HG03060 (cell line): ENCODE measurements at regions not wholly inside any gene's neighbourhood (a gene's known extent, or its start where the extent isn't known, plus 50 kb on each side); places are given as distances from the start of the nearest gene placed in this dataset.
"Not testable (repeated sequence)": the region's sequence is repeated elsewhere in the genome, so short reads cannot be mapped to it uniquely, and the experiment has no call there.

Source experiments
- ATAC-seq: cut with Tn5 transposase; IDR thresholded peaks from one replicate; pipeline ENCODE4 v1.9.1; 2021; ENCODE audit warnings: low read depth, moderate number of reproducible peaks; ENCODE audit not compliant: unreplicated experiment

DNA sequence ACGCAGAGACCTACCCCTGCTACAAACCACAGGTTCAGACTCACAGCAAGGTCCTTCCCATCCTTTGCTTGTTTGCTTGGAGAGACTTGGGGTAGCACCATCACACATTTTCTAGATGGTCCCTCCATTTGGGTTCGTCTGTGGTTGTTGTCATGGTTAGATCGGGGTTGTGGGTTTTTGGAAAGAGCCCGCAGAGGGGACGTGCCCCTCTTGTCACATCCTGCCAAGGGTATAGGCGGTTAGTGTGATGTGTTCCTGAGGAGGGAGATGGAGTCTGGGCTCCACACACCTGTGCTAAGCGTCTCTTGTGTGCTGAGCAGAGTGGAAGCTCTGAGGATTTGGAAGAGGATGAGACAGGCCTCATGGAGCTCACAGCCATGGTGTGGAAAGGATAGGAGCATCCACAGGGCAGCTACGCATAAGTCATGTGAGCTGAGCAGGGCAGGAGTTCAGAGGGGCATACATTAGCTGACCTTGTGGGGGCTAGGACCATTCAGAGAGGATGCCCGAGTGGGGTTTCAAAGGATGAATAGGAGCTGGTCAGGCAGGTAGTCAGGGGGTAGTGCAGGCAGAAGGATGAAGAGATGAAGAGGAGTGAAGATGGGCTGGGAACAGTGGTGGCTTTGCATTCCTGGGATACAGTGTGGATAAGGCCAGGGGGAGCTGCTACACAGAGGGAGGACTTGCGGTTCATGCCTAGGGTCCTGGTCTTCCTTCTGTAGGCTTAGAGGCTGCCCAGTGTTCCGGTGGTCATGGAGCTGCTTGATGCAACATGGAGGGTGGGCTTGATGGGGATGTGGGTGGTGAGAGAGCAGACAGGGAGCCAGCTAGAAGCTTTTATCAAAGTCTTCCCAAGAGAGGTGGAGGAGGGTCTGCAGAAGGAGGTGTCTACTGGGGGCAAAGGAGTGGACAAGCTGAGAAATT is 62.9 kb downstream of the ACKR3 start:
- no peak for ATAC-seq

DNA sequence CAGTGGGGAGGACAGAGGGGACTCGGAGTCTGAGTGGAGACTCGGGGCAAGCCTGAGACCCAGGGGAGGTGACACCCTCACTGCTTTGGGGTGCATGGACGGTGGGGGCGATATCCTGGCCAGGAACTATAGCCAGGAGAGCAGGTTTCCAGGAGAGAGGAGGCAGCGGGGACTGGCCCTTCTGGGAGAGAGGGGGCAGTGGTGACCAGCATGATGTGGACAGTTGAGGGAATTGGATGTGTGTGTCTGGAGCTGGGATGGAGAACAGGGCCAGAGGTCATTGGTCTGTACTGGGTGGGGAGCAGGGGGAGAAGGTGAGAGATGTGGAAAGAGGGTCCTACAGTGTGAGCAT is 63.6 kb downstream of the ACKR3 start:
- ATAC-seq = no peak

DNA sequence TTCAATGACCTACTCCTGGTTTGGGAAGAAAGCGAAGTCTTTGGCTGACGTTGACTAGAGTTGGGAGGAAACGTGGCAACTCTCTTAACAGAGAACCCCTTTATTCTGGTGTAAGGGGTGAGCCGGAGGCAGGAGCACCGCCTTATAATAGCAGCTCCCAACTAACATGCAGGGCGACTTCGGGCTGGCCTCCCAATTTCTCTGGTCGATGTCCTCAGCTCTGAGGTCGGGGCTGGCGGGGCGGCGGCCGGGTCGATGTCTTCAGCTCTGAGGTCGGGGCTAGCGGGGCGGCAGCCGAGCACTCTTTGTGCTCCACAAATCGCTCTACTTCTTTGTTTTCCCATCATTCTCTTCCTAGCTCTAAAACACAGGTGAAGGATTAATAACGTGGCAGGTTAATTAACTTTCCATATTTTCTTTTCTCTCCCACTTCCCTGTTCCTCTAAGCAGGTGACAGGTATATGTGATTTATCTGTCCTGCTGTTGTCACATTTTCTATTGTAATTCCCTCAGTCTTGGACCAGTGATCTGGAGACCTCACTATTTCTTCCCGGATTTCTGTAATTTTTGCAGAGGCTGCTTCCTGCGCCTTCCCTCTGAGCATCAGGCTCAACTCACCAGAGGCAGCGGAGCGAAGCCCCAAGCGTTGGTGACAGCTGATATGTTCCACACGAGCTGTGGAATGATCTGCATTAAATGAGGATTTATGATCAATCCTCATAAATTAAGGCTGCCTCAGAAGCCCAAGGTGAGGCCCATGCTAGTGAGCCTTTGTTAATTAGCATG is 64.3 kb downstream of the ACKR3 start:
- no peak for ATAC-seq

DNA sequence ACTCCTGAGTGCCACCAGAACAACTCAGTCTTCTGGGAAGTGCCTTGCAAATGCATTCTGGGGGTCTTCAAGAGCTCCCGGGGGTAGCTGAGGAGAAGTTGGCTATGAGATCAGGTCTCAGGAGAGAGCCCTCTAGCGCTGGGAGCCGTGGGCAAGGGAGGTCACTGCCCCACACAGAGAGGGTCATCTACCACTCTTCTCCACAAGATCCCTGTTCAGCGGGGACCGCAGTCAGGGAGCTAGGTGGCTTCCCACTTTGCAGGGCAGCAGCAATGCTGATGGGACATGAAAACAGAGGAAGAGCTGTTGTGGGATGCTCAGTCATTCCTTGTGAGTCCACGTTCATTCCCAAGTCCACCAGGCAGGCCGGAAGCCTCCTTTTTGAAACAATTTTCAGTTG is 66.6 kb downstream of the ACKR3 start:
- ATAC-seq = no peak

DNA sequence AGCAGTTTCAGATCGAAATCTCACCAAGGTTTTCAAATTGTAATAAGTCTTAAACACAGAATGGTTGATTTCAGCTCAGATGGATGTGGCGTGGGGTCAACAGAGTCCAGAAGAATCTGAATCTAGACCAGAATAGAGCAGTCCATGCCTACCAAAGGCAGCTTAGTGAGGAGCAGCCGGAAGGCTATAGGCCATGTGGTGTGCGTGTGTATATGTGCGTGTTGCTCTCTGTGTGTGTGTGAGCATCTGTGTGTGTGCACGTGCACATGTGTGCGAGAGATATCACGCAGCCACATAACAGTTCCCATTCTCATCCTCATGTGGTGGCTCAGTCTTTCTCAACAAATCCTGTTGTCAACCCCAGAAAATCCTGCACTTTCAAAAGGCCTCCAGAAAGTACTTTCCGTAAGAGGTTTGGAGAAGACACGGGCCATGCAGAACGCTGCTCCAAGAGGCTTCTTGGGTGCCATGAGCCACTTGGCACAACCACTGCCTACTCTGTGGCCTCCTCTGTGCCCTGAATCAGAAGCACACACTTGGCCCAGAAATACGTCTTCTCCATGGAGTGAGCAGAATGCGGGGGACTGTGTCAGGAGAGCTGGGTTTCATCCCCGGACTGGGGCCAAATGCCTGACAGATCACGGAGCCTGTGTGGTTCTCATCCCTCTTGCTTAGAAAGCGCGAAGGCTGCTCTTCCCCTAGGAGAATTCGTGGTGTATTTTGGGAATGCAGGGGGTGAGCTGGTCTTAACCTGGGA is 67.3 kb downstream of the ACKR3 start:
- ATAC-seq = no peak

DNA sequence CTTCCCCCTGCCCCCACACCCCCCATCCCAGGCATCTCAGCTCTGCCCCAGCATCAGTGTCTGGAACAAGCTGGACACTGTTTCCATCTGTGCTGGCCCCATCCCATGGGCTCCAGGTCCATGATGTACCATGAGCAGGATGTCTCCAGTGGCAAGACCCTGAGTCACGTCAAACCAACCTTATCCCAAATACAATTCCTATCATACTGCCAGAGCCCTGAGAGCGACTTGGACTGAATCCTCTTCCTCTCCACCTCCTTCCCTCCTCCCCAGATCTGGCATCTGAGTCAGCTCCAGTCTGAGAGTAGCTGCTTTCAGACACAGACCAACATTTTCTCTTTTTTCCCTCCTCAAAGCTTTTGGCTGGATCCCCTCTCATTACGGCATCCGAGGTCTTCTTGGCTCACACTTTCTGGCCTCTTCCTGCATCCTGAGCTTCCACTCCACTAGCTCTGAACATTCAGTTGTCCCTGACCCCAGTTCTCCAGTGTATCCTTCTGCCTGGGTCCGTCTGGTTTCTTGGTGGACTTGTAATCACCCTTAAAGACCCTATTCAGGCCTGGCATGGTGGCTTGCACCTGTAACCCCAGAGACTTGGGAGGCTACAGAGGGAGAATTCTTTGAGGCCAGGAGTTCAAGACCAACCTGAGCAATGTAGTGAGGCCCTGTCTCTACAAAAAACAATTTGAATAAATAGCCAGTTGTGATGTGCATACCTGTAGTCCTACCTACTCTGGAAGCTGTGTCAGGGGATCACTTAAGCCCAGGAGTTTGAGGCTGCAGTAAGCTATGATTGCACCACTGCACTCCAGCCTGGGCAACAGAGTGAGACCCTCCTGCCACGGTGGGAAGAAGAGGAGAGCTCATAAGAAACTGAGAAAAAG is 68.3 kb downstream of the ACKR3 start:
- no peak for ATAC-seq

DNA sequence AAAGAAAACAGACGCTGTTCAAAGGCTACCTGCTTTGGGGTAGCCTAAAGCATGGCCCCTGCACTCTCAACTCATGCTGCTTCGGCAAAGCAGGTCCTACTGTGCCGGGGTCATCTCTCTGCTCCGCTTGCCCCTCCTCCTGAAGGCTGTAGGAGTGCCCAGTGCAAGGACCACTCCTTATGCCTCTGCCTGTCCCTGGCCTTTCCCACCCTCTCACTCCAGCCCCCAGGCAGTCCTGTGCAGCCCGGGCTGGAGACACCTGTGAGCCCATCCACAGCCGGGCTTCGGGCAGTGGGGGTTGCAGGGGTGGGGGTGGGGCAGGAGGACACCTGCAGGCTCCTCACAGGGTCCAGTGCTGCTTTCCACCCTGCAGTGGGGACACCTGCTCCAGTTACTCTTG is 69.1 kb downstream of the ACKR3 start:
- no peak for ATAC-seq

DNA sequence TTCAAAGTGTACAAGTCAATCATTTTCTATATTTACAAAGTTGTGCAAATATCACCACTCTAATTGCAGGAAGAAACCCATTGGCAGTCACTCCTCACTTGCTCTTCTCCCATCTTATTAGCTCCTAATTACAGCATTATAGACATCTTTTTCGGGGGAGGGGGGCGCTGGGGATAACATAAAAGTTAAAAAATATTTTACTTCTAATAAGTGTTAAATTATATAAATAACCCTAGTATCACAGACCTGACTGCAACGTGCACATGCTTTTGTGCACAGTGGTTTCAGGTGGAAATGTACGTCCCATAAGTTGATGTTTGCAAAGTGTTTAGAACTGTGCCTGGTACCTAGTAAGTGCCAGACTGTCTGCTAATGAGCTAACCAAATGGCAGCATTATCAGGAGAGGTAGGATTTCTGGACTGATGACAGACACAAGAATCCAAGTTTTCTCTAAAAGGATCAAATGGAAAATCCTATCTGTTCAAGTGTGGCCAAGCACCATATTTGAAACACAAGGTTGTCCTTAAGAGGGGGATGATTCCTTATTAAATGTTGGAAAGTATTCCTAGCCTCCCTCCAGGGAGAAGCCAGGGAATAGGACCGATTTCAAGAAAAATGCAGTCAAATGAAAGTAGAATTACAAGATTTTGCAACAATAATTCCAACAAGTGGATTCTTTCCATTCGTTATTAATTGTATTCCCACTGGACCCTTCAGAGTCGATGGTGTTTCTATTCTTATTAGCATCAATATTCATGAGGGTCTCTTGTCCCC is 70.0 kb downstream of the ACKR3 start:
- no peak for ATAC-seq

DNA sequence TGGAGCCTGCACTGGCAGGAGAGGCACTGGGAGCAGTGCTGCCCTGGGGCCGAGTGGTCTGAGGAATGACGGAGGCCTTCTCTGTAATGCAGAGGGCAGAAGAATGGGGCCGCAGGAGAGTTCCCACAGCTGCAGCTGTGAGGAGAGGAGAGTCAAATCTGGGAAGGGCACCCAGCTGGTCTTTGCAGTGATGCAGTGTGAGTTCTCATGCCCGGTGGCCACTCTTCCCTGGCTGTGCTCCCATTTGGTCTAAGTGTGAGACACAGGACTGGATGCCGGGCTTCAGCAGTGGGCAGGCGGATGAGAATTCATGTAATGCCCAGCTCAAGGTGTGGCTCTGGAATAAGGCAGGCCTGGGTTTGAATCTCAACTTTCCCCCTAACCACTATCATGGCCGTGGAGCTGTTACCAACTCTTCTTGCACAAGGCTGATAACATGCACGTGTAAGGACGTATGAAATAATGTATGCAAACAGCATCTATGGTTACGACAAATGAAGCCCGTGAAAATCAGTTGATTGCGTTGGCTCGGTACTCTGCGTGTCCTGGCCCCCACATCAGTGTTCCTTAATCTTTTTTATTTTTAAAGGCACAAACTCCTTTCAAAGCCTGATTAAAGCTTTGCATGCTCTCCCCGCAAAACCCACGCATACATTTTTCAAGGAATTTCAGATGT is 71.6 kb downstream of the ACKR3 start:
- ATAC-seq = no peak

DNA sequence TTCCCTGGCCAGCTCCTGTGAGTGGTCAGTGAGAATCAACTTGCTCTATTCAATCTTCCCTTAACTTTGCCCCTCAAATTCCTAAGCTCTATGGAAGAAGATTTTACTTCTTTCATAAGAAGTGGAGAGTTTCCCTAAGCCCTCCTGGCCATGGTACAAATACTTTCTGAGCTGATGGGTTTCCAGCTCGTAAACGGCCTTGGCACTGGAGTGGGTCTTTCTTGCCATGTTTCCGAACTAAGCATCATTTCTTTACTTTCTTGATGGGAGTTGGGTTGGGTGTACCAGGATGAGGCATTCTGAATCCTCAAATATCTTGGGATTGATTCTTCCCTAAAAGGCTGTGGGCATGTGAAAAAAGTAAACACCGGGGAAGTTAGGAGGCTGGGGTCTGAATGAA is 72.5 kb downstream of the ACKR3 start:
- no peak for ATAC-seq

DNA sequence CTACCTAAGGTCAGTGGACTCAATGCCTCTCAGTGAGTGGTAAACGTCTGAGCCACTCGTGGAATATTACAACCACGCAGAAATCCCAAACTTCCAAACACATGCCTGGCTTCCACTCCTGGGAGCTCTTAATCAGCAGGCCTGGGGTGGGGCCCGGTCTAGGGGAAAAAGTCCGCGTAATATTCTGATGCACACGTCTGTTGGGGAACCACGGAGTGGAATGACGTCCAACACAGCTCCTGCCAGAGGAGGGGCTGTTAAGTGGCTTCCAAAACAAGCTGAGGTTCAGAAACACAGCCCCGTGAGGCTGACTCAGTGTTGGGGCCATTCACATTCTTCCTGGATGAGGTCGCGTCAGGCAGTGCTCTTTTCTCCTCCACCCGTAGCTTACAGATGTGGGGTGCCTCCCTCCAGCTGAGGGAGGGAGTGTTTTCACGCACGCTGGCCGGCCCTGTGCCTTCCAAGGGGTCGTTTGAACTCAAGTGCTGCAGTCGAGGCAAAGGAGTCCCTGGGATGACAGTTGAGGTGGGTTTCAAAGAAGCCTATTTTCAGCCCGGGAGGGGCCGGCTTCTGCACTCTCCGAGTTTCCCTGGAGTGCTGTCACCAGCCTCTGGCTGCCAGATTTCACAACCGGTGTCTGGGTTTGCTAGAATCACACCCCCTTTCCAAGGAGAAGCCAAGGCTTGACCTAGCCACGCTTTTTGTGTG is 73.1 kb downstream of the ACKR3 start:
- no peak for ATAC-seq

DNA sequence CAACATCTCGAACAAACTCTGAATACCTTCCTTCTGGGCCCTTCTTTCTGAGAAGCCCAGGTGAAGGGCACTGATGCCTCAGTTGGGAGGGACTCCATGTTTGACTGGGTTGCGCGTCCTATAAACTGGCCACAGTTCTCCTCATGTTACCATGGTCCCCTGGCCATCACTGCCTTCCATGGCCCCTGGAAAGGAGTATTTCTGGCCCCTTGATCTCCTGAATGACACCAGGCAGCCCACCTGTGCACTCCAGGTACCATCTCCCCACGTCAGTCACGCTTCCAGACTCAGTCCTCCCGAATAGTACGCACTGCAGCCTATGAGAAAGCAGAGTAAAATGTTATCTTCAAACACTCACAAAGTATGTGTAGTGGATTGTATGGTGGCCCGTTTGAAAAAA is 73.9 kb downstream of the ACKR3 start:
- no peak for ATAC-seq

DNA sequence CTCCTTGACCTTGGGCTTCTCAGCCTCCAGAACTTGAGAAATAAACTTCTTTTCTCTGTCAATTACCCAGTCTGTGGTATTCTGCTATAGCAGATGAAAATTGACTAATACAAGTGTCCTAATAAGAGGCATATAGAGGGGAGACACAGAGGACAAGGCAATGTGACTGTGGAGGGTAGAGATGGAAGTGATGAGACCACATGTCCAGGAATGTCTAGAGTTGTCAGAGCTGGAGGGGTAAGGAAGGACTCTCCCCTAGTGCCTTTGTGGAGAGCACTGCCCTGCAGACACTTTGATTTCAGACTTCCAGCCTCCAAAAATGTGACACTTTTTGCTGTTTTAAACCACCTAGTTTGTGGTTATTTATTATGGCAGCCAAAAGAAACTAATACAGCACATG is 74.4 kb downstream of the ACKR3 start:
- no peak for ATAC-seq

DNA sequence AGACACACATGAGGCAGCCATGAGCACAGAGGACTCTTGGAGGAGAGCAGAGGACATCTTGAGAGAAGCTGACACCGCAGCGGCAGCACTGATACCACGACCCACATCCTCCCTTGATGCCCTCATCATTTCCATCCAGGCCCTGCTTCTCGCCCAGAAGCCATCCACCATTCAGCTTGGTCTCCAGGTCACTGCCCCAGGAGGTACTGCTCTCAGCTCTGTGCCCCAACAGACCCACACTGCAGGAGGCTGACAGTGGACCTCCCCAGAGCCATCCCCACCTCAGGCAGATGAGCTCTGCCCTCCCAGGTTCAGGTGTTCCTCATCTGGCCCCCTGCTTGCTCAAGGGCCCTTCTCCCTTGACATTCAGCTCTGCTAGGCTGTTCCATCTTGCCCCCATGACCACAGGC is 74.9 kb downstream of the ACKR3 start:
- ATAC-seq = no peak

DNA sequence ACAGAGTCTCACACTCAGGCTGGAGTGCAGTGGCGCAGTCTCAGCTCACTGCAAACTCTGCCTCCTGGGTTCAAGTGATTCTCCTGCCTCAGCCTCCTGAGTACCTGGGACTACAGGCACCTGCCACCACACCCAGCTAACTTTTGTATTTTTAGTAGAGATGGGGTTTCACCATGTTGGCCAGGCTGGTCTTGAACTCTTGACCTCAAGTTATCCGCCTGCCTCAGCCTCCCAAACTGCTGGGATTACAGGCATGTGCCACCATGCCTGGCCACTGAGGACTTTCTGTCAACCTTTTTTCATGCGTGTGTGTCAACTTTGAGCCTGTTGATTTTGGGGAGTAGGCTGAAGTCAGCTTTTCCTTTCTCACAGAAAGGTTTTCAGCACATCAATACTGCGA is 75.5 kb downstream of the ACKR3 start:
- not testable (repeated sequence) for ATAC-seq

DNA sequence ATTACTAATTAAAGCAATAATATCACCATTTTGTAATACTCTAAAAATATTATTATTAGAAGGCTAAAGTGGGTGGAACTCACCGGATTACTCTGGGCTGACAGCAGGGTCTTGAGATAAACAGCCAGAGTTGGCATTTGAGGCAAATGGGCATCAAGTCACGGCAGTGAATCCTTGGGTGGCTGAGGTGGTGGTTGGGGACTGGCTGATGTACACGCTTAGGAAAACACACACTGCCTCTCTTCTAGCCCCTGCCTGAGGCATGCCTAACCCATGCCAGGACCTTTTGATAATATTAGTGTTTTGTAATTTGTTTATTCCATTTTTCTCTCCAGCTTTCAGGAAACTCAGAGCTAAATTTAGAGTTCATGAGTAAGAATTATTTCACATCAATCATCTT is 76.8 kb downstream of the ACKR3 start:
- ATAC-seq = no peak

DNA sequence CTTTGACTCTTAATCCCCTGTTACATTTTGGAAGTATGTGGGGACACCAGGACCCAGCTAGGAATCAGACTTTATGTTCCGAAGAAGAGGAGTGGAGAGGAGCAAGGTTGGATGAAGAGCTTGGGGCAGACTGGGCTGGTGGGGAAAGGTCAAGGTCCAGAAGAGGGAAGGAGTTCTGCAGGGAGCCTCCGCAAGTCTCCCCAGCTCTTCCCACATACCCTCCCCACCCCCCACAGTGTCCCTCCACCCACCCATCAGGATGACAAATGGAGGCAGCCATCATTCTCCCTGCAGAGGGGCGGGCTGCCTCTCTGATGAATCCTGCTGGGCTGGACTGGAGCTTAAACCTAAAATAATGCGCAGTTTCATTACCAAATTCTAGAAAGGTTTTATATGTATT is 77.2 kb downstream of the ACKR3 start:
- ATAC-seq = no peak

DNA sequence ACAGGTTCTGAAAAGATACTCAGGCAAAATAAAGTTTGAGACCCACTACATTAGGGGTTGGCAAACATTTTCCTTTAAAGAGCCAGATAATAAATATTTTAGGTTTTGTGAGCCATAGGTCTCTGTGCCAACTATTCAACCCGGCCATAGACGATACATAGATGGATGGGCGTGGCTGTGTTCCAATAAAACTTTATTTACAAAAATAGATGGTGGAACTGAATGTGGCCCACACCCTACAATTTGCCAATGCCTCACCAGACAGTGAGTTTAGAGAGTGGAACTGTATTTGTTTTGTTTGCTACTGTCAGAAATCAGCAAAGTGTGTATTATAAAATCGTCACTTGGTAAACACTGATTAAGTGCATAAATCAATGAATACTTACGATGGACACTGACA is 78.0 kb downstream of the ACKR3 start:
- ATAC-seq = no peak
